HUDEP-2 (cell line): ENCODE measurements at regions not wholly inside any gene's neighbourhood (a gene's known extent, or its start where the extent isn't known, plus 50 kb on each side); places are given as distances from the start of the nearest gene placed in this dataset.
"Not testable (repeated sequence)": the region's sequence is repeated elsewhere in the genome, so short reads cannot be mapped to it uniquely, and the experiment has no call there.

Experiments
- DNase-seq, 76 experiments: peaks; one replicate each; lab custom pipeline; 2025; ENCODE audit not compliant: unreplicated experiment in 76 of 76; lab: John Stamatoyannopoulos, UW

DNA sequence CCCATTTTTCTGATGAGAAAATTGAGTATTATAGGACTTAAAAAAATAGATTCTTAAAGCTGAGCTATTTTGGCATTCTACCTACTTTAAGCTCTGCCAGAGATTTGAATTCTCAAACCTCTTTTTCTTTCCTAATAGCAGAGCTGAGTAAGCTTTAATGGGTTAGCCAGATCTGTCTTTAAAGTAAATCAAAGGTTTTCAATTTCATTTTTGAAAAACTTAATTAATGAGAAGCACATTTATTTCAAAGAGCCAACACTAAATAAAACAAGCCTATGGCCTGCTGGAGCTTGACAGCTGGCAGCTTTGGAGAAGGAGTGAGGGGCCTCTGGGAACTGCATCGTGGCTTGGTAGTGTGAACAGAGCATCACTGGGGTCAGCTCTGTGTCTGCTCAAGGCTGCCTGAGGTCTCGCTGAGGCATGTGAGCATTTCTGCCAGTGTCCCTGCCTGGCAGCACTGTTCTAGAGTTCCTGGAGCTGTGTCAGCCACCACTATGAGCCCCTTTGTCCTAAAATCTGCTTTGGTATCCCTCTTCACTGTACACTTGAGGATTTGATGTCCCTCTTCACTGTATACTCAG is 50.4 kb upstream of the PRSS23 start:
- no peak for DNase-seq

- no peak for DNase-seq
Observed at GRCh38 chr11:86749376-86749775, 51.0 kb upstream of the PRSS23 start.

- DNase-seq, result no peak
Observed at GRCh38 chr11:86748296-86748695, 52.0 kb upstream of the PRSS23 start.

GRCh38 chr11:86747801-86748200 is 52.5 kb upstream of the PRSS23 start:
- no peak for DNase-seq

DNA sequence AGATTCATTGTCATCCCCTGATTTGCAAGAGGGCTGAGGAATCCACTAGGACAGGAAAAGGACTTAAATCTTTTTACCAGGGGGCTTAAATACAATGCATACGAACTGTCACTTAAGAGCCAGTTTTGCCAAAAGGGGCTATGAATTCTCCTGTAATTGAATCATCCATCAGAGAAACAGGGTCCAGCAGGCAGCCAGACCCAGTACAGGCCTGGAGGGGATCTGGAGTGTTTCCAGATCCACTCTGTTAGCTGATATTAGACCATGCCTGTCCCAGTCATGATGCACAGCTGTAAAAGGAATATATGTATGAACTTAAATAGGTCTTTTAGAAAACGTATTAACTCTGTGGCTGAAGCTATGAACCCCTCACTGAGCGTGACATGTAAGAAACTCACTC is 53.8 kb upstream of the PRSS23 start:
- no peak for DNase-seq

- DNase-seq, result no peak
Observed at GRCh38 chr11:86745571-86745970, 54.8 kb upstream of the PRSS23 start.

GRCh38 chr11:86743223-86744118 is 56.9 kb upstream of the PRSS23 start:
- DNase-seq, result peak in 55 of 76 experiments; percentile 3 to 81 (median 35)

DNA sequence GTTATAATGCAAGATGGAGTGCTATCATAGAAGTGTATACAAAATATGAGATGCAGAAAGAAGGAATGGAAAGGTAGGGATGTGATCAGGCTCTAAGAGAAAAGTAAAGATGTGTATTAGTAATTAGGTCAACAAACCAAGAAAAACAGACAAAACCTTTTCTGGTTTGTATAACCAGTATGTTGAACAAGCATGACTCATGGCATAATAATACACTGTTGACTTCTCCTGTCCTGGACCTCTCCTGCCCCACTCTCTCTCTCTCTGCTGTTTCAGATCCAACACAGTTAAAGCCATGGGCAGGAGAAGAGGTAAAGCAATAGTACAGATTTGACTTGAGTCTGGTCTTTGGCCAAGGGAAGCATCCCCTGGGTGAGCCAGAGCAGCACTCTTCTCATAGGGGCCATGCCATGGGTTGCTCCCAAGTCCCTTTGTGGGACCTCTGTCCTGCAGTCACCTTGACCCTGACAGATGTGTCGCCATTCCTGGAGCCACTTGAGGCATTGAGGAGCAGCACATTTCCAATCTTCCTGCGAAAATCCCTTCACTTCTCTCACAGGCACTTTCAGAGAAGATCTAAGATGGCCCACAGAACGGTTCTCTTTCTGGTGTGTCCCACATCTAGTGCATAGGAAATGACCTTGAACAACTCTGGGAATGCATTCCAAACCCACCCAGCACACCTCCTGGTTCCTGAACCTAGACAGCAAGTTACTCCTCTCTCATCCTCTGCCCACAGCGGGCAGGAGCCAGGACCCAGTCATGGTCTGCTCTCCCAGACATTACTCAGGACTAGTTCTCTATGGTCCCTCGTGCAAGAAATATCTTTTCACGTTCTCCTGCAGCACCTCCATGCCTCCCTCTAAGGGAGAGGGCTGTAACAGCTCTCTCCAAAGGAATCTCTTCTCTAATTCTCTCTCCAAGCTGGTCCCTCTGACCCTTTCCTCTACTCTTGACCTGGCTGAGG is 58.2 kb upstream of the PRSS23 start:
- no peak for DNase-seq

DNA sequence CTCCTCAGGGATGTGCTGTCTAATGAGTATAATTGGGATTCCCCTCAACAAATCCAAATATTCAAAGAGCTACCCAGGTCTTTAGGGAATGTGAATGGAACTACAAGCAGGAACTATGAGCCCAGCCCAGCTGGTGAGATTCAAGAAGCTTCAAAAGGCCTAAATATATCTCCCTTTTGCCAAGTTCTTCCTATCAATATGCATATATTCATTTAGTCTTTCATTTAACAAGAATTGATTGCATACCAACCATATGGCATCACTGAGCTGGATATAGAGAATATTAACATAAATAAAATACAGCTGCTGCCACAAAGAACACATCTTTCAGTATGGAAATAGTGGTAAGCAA is 58.9 kb upstream of the PRSS23 start:
- DNase-seq, result no peak

DNA sequence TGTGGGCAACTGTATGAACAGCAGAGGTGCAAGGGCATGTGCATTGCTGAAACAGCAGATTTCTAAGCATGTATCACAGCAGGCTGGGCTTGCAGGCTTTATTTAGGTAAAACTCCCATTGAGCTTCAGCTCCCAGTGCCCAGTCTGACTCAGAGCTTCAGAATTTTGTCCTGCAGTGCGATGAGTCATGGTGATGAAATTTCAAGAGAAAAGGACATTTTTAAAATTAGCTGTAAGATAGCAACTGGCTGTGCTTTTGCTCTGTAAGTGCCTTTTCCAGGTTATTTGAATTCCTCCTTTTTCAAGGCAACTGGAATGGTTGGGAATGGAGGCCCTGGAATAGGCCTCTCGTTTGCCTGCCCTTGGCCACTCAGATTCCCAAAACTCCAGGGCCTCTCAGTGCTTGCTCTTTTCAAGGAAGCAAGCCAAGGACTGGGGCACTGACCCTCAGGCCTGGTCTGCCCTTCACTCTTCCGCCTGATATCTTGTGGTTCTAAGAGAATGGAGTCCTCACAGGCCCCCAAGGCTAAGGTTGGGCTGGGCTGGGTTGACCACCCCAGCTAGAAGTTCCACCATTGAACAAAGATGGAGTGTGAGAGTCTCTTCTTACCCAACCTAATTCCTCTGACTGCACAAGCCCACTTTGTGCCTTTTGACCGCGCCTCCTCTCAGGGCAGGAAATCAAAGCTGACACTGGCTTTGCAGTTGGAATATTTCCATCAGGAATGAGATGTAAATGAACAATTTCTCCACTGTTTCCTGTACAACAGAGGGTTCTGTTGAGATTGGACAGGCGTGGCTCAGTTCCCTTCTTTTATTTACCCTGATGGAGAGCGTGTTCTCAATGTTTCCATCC is 59.5 kb upstream of the PRSS23 start:
- DNase-seq, result peak in 26 of 76 experiments; percentile 2 to 45 (median 12)

DNA sequence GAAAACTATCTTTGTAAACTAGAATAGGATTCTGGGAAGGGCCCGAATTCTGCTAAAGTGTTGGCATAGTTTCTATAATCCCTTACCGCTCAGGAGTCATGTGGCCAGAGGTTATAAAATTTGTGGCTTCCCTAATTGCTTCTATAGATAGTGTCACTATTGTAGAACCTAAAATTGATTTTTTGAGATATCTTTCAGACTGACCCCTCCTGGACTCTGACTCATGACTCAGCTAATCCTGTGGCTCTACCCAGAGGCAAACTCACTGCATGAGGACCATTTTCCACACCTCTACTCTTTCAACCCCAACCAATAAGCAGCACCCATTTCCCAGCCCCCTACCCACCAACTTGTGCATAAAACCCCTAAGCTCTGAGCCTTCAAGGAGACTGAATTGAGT is 61.8 kb upstream of the PRSS23 start:
- DNase-seq, result no peak

GRCh38 chr11:86737737-86738136 is 62.6 kb upstream of the PRSS23 start:
- DNase-seq, result no peak

GRCh38 chr11:86737230-86737629 is 63.1 kb upstream of the PRSS23 start:
- DNase-seq, result no peak

DNA sequence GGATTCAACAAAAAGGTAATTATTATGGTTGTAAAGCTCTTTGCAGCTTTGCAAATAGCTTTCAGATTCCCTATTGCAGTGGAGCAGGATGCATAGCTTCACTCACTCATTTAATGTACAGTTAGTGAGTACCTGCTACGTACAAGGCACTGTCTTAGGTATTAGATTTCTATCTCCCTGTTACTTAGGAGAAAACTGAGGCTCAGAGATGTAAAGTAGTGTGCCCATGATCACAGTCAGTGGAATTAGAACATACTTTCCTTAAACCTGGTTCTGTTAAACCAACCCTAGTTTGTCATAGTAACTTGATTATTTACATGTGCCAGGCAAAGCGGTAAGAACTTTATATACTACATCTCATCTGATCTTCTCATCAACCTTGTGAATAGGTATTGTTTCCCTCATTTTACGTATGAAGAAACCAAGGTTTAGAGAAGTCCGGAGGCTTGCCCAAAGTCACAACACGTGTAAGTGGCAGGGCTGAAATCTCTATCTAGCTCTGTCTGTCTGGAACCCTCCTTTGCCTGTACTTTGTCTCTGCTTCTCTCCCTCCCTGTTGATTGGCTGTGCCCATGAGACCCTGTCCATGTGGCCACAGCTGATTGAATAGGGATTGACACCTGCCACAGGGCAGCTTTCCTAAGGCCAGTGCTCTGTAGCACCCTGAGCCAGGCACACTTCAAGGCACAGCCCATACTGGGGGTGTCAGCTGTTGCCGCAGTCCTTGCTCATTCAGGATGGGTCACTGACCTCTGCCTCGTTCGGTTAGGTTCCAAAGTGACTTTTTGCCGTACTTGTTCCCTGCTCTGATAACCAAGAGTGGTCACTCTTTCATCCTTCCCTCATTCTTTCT is 63.8 kb upstream of the PRSS23 start:
- no peak for DNase-seq

- no peak for DNase-seq
Observed at GRCh38 chr11:86735451-86736290, 63.3 kb upstream of the ME3 start.

DNA sequence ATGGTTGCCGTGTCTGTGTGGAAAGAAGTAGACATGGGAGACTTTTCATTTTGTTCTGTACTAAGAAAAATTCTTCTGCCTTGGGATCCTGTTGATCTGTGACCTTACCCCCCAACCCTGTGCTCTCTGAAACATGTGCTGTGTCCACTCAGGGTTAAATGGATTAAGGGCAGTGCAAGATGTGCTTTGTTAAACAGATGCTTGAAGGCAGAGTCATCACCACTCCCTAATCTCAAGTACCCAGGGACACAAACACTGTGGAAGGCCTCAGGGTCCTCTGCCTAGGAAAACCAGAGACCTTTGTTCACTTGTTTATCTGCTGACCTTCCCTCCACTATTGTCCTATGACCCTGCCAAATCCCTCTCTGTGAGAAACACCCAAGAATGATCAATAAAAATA is 60.3 kb upstream of the ME3 start:
- DNase-seq, result not testable (repeated sequence)

DNA sequence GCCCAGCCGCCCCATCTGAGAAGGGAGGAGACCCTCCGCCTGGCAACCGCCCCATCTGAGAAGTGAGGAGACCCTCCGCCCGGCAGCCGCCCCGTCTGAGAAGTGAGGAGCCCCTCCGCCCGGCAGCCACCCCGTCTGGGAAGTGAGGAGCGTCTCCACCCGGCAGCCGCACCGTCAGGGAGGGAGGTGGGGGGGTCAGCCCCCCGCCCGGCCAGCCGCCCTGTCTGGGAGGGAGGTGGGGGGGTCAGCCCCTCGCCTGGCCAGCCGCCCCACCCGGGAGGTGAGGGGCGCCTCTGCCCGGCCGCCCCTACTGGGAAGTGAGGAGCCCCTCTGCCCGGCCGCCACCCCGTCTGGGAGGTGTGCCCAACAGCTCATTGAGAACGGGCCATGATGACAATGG is 59.9 kb upstream of the ME3 start:
- DNase-seq, result not testable (repeated sequence)

DNA sequence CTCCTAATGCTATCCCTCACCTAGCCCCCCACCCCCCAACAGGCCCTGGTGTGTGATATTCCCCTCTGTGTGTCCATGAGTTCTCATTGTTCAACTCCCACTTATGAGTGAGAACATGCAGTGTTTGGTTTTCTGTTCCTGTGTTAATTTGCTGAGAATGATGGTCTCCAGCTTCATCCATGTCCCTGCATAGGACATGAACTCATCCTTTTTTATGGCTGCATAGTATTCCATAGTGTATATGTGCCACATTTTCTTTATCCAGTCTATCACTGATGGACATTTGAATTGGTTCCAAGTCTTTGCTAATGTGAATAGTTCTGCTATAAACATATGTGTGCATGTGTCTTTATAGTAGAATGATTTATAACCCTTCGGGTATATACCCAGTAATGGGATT is 57.2 kb upstream of the ME3 start:
- DNase-seq, result not testable (repeated sequence)
